Head of caudate nucleus (tissue), 42 donors: ENCODE measurements at regions not wholly inside any gene's neighbourhood (a gene's known extent, or its start where the extent isn't known, plus 50 kb on each side); places are given as distances from the start of the nearest gene placed in this dataset.

Experiments
- DNase-seq, 42 donors: peaks; one replicate each; pipeline versions ENCODE4 v3.0.0 to v3.0.0-alpha.2; 2020 to 2021; ENCODE audit warnings: mixed read lengths in 7 of 42
- intact Hi-C: fragments of 100-400 bp; cut with DNase I; formaldehyde crosslinking; loops from one replicate; pipeline ENCODE4 v1.15.0; 2022

GRCh38 chr14:75333606-75334548 is 55.2 kb downstream of the FOS start:
- DNase-seq: peak in 33 of 42 donors; percentile 5 to 65 (median 34)

GRCh38 chr14:75334549-75335051 is 56.0 kb downstream of the FOS start:
- intact Hi-C loops: no loop called here
- DNase-seq: no peak

More at GRCh38 chr14:75333606-75334548, 55.2 kb downstream of the FOS start:
- intact Hi-C loops: no loop called here

- intact Hi-C loops: no loop called here
- peak; percentile 47 to 87 (median 68) for DNase-seq
These were observed 56.9 kb downstream of the FOS start for GRCh38 chr14:75335571-75335970.

- intact Hi-C loops: no loop called here
- DNase-seq: no peak
These were observed 59.8 kb downstream of the FOS start for GRCh38 chr14:75338398-75338797.

- intact Hi-C loops: no loop called here
- no peak for DNase-seq
These were observed 60.4 kb downstream of the FOS start for GRCh38 chr14:75339059-75339458.

- peak in 40 of 42 donors; percentile 28 to 83 (median 61) for DNase-seq
- intact Hi-C loops: no loop called here
These were observed 62.3 kb downstream of the FOS start for GRCh38 chr14:75340921-75341320.

- no peak for DNase-seq
- intact Hi-C loops: no loop called here
These were observed 63.0 kb downstream of the FOS start for GRCh38 chr14:75341620-75342019.

- intact Hi-C loops: no loop called here
- DNase-seq: peak in 34 of 42 donors; percentile 9 to 83 (median 45)
These were observed 64.4 kb downstream of the FOS start for GRCh38 chr14:75342762-75343599.

GRCh38 chr14:75343911-75344310 is 65.3 kb downstream of the FOS start:
- no peak for DNase-seq
- intact Hi-C loops: no loop called here

- intact Hi-C loops: no loop called here
These were observed 65.8 kb downstream of the FOS start for GRCh38 chr14:75344411-75344810.

GRCh38 chr14:75350505-75351060 is 72.0 kb downstream of the FOS start:
- no peak for DNase-seq
- intact Hi-C loops: no loop called here

More at GRCh38 chr14:75344411-75344810, 65.8 kb downstream of the FOS start:
- DNase-seq: no peak

- no peak for DNase-seq
- intact Hi-C loops: no loop called here
These were observed 68.7 kb upstream of the JDP2 start for GRCh38 chr14:75359098-75359497.

- no peak for DNase-seq
- intact Hi-C loops: no loop called here
These were observed 66.8 kb upstream of the JDP2 start for GRCh38 chr14:75361041-75361440.

- intact Hi-C loops: no loop called here
- no peak for DNase-seq
These were observed 65.9 kb upstream of the JDP2 start for GRCh38 chr14:75361751-75362433.

GRCh38 chr14:75363130-75363529 is 64.7 kb upstream of the JDP2 start:
- intact Hi-C loops: no loop called here
- DNase-seq: no peak

- intact Hi-C loops: no loop called here
- no peak for DNase-seq
These were observed 64.1 kb upstream of the JDP2 start for GRCh38 chr14:75363570-75364227.

GRCh38 chr14:75365116-75365515 is 62.7 kb upstream of the JDP2 start:
- intact Hi-C loops: no loop called here
- DNase-seq: no peak

GRCh38 chr14:75366963-75367362 is 60.9 kb upstream of the JDP2 start:
- intact Hi-C loops: no loop called here
- no peak for DNase-seq
